Astrocyte of the cerebellum (primary cell): ENCODE measurements at regions not wholly inside any gene's neighbourhood (a gene's known extent, or its start where the extent isn't known, plus 50 kb on each side); places are given as distances from the start of the nearest gene placed in this dataset.

Experiments
- DNase-seq: peaks from one replicate; pipeline ENCODE4 v3.0.0-alpha.2; 2011; ENCODE audit warnings: low read depth
- H3K4me3 ChIP-seq: 2 replicates; pipeline ENCODE4 v1.5.1; 2011; ENCODE audit warnings: mild to moderate bottlenecking, low read depth, low read length, moderate library complexity
- in situ Hi-C: cut with HindIII; loops from 2 replicates; pipeline ENCODE4 v1.10.0; 2017; ENCODE audit warnings: low sequenced_read_pairs
- TF ChIP-seq, protein P1 (sequence below): IDR thresholded peaks from 2 replicates; pipeline ENCODE4 v1.5.1; 2012; ENCODE audit warnings: low read length, low read depth, moderate library complexity, mild to moderate bottlenecking; ENCODE audit errors: missing control alignments

DNA sequence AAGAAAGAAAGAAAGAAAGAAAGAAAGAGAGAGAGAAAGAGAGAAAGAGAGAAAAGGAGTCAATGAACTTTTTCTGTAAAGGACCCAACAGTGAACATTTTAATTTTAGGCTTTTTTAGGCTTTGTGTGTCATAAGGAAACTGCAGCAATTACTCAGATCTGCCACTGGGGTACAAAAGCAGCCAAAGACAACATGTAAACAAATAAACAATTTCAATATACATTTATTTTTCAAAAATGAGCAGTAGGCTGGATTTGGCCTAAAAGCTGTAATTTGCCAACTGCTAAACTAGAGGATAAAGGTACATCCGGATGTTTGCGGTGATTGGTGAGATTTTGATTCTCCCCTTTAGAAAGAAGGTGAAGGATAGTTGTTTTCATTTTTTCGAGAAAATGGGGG, 143.6 kb downstream of the CEMIP2 start:
- TF ChIP-seq, protein P1, sequence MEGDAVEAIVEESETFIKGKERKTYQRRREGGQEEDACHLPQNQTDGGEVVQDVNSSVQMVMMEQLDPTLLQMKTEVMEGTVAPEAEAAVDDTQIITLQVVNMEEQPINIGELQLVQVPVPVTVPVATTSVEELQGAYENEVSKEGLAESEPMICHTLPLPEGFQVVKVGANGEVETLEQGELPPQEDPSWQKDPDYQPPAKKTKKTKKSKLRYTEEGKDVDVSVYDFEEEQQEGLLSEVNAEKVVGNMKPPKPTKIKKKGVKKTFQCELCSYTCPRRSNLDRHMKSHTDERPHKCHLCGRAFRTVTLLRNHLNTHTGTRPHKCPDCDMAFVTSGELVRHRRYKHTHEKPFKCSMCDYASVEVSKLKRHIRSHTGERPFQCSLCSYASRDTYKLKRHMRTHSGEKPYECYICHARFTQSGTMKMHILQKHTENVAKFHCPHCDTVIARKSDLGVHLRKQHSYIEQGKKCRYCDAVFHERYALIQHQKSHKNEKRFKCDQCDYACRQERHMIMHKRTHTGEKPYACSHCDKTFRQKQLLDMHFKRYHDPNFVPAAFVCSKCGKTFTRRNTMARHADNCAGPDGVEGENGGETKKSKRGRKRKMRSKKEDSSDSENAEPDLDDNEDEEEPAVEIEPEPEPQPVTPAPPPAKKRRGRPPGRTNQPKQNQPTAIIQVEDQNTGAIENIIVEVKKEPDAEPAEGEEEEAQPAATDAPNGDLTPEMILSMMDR: no peak

DNA sequence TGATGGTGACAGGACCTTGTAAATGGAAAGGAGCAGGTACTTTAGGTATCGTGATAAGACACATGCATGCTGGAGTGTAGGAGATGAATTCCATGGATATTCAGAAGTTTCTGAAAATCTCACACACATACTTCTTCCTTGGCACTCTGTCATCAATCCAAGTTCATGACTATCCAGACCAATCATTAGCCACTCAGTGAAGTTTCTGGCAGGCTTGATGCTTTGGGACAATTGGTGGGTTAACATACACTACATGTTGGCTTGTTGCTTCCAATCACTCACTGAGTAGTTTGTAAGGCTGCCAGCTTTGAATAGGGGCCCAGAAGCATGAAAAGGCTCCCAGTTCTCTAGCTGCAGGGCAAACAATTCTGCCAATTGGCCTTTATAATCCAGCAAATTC, 147.6 kb downstream of the CEMIP2 start:
- in situ Hi-C loops: no loop called here
- H3K4me3 ChIP-seq: no peak overlapping the region
- DNase-seq: no peak
- TF ChIP-seq, protein P1: no peak

More for the DNA sequence above, 143.6 kb downstream of the CEMIP2 start:
- DNase-seq: no peak
- in situ Hi-C loops: loop anchor here (25.0 kb wide), 1 partner anchor 87 kb away; no protein-coding TSS in a partner anchor
- no peak overlapping the region for H3K4me3 ChIP-seq

DNA sequence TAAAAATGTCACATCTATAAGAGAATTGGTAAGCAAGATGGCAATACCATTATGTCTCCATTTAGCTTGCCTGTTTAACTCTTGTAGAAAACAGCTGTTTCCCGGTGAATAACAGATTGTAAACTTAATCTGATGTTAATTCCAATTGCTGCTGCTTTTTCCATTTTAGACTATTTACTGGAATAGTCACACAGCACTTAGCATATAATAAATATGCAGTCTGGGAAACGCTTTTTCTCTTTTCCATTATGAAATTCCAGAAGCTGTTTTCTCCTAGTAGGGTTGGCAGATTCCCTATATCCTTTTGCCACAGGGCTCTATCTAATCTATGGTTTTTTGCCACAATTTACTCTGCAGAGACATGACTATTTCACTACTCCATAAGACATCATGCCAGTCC, 148.0 kb downstream of the CEMIP2 start:
- in situ Hi-C loops: no loop called here
- TF ChIP-seq, protein P1: no peak
- no peak for DNase-seq
- no peak overlapping the region for H3K4me3 ChIP-seq

DNA sequence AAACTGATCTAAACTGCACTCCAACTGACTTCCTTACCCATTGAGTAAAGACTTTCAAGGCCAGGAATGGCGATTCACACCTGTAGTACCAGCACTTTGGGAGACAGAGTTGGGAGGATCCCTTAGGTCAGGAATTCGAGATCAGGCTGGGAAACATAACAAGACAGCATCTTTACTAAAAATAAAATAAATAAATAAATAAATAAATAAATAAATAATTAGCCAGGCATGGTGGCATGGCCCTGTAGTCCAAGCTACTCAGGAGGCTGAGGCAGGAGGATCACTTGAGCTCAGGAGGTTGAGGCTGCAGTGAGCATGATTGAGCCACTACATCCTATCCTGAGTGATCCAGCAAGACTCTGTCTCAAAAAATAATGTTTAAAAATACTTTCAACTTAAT, 148.4 kb downstream of the CEMIP2 start:
- in situ Hi-C loops: no loop called here

DNA sequence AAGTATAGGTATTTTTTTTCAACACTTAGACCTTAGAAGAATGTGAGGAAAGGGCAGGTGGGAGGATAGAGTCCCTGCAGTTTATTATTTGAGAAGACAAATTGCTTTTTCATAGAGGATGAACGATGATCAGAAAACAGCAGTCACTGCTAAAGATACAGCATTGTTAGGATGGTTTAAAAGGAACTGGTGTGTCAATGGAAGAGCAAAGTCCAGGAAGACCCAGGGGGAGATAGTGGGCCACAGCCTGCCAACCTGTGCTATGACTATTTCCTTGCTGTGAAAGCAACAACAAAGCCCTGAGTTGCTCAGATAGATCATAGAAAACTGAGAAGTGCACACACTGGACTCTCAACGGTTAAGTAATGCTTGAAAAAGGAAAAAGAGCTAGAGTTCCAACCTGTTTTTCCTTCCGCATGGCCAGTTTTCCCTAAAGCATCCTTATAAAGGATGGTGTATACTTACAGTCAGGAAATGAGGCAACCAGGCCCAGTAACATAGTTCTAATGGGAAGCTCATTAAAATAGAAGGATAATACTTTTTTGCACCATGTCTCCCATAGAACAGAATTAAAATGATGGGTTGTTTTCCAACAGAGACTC, 153.8 kb downstream of the CEMIP2 start:
- no peak for DNase-seq
- TF ChIP-seq, protein P1: no peak
- no peak overlapping the region for H3K4me3 ChIP-seq
- in situ Hi-C loops: no loop called here

More for the DNA sequence above, 148.4 kb downstream of the CEMIP2 start:
- no peak overlapping the region for H3K4me3 ChIP-seq
- TF ChIP-seq, protein P1: no peak
- DNase-seq: no peak

DNA sequence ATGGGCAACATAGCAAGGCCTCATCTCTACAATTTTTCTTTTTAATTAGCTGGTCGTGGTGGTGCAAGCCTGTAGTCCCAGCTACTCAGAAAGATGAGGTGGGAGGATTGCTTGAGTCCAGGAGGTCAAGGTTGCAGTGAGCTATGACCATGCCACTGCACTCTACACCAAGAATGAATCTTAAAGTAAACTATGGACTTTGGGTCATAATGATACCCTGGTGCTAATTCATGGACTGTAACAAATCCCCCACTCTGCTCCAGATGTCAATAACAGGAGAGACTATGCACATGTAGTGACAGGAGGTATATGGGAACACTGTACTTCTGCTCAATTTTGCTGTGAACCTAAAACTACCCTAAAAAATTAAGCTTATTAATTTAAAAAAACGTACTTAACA, 155.4 kb downstream of the CEMIP2 start:
- in situ Hi-C loops: no loop called here
- TF ChIP-seq, protein P1: no peak
- H3K4me3 ChIP-seq: no peak overlapping the region
- DNase-seq: no peak

DNA sequence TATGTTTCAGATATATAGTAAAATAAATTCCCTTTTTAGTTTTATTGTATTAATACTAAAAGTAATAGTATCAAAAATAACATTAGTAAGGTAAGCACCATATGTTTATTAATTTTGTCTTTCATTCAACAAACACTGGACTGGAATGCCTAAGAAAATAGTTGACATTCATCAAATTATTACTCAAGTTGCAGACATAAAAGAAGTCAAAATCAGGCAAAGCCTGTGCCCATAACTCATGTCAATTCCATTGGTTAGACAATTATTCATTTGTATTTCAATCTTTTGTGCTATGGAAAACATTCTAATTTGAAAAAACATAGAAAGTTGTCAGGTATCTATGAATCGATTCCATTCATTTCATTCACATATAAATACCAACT, 158.9 kb downstream of the CEMIP2 start:
- TF ChIP-seq, protein P1: no peak
- no peak overlapping the region for H3K4me3 ChIP-seq
- in situ Hi-C loops: no loop called here
- DNase-seq: no peak
